ENCODE measurements at regions not wholly inside any gene's neighbourhood (a gene's known extent, or its start where the extent isn't known, plus 50 kb on each side); places are given as distances from the start of the nearest gene placed in this dataset.

- TF ChIP-seq POLR2AphosphoS5 (IDR thresholded peaks at IDR 0.05; ENCODE audit: low read depth, low read length) = no peak
- no peak for TF ChIP-seq POLR2A (IDR thresholded peaks at IDR 0.05; ENCODE audit: low read depth, low read length)
- no peak for TF ChIP-seq TAF1 (IDR thresholded peaks at IDR 0.05; ENCODE audit: borderline replicate concordance, low read depth, low read length)
Measured at GRCh38 chr2:18490901-18491300, 69.6 kb downstream of the RDH14 start.
